HUES6 (cell line): ENCODE measurements at regions not wholly inside any gene's neighbourhood (a gene's known extent, or its start where the extent isn't known, plus 50 kb on each side); places are given as distances from the start of the nearest gene placed in this dataset.

Experiments
- H3K27ac ChIP-seq: 2 replicates; pipeline ENCODE4 v1.7.0; 2013; ENCODE audit warnings: low read depth, mild to moderate bottlenecking, low read length, inconsistent platforms
- H3K27me3 ChIP-seq: 2 replicates; pipeline ENCODE4 v1.6.1; 2013; ENCODE audit warnings: low read length; ENCODE audit not compliant: control insufficient read depth, insufficient read depth
- H3K36me3 ChIP-seq: 2 replicates; pipeline ENCODE4 v1.6.1; 2013; ENCODE audit warnings: low read length; ENCODE audit not compliant: control insufficient read depth, insufficient read depth
- H3K4me1 ChIP-seq: 2 replicates; pipeline ENCODE4 v1.6.1; 2013; ENCODE audit warnings: low read length; ENCODE audit not compliant: control insufficient read depth, insufficient read depth
- H3K4me3 ChIP-seq: 2 replicates; pipeline ENCODE4 v1.5.1; 2013; ENCODE audit warnings: low read depth, low read length
- H3K9ac ChIP-seq: one replicate; pipeline ENCODE4 v1.6.1; 2013; ENCODE audit warnings: mild to moderate bottlenecking, low read length
- H3K9me3 ChIP-seq: 2 replicates; pipeline ENCODE4 v1.6.1; 2013; ENCODE audit warnings: low read depth, low read length; ENCODE audit not compliant: control insufficient read depth, insufficient read depth

GRCh38 chr18:2301316-2301715 is 270.0 kb downstream of the METTL4 start:
- Histone ChIP-seq H3K36me3 (no peaks in the 10 kb centered on the region), H3K9me3 (no peaks in the 10 kb centered on the region), H3K27me3 (no peaks in the 10 kb centered on the region), H3K4me3 (no peak overlapping the region), H3K9ac (no peak overlapping the region), H3K4me1 (peaks cover 5% of the 10 kb centered on the region; the same call in 1 of the 2 replicates), H3K27ac (no peak overlapping the region)

- no peak overlapping the region for H3K4me3 ChIP-seq
- H3K9me3 ChIP-seq = no peaks in the 10 kb centered on the region
- H3K27me3 ChIP-seq = no peaks in the 10 kb centered on the region
- no peaks in the 10 kb centered on the region for H3K36me3 ChIP-seq
- H3K4me1 ChIP-seq = peaks cover 5% of the 10 kb centered on the region; the same call in 1 of the 2 replicates
- no peak overlapping the region for H3K9ac ChIP-seq
- no peak overlapping the region for H3K27ac ChIP-seq
These were observed 269.3 kb downstream of the METTL4 start for GRCh38 chr18:2302012-2302411.

DNA sequence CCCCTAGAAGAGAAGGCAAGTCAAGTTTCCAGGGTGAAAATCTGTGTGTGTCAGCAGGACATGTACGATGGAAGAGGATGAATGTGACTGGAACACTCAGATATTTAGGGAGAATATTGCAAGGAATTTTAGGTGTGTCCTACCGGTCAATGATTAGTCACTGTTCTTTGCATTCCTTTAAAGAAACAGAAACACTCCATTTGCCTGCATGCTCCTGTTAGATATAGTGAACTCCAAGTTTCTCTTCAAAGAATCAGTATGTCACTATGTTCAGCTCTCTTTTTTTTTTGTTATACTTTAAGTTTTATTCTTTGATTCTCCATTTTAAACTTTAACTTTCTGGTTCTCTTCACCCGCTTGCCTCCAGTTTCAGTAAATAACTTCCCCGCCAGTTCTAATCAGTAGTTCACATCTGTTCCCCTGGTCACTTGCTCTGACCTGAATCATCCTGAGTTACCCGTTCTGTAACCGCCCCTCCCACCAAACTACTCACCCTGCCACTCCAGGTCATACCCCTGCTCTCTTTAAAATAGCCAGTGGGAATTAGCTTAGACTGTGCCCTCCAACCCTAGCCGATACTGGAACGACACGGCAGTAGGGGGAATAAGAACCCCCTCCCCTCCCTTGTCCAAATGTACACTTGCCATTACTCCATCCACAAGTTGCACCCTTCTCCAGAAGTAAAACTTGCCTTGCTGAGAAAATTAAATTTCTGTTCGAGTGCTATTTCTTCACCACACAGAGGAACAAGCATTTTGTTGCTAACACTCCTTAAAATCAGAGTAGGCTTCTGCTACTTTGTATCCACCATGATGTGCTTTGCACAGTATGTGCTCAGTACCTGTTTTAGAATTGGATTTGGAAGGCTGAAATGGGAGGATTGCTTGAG is 268.4 kb downstream of the METTL4 start:
- no peak overlapping the region for H3K4me3 ChIP-seq
- no peaks in the 10 kb centered on the region for H3K36me3 ChIP-seq
- H3K27me3 ChIP-seq = no peaks in the 10 kb centered on the region
- H3K4me1 ChIP-seq = peaks cover 5% of the 10 kb centered on the region; the same call in 1 of the 2 replicates
- H3K27ac ChIP-seq = no peak overlapping the region
- H3K9me3 ChIP-seq = no peaks in the 10 kb centered on the region
- no peak overlapping the region for H3K9ac ChIP-seq

DNA sequence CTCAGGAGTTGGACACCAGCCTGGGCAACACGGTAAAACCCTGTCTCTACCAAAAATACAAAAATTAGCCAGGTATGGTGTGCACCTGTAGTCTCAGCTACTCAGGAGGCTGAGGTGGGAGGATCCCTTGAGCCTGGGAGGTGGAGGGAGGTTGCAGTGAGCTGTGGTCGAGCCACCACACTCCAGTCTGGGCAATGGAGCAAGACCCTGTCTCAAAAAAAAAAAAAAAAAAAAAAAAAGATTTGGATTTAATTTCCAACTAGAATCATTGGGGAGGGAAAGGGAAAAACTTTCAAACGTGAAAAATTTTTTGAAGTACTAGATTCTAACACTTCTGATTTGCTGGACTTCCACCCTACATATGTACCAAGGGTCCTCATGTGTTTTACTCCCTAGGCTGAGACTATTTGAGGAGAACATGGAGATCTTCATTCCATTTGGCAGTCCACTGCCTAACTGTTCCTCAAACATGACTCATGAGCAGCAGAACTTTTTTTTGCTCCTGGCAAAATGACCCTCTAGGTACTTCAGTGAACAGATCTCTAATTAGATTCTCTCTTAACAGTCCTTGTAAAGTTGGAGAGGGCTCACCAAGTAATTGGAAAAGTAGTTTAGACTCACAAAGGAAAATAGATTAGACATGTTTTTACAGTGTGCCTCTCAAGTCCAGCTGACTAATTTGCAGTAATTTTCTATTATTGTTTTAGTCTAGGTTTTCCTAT is 267.6 kb downstream of the METTL4 start:
- H3K9ac ChIP-seq = no peak overlapping the region
- H3K36me3 ChIP-seq = no peaks in the 10 kb centered on the region
- peaks cover 5% of the 10 kb centered on the region; the same call in 1 of the 2 replicates for H3K4me1 ChIP-seq
- no peak overlapping the region for H3K27ac ChIP-seq
- no peaks in the 10 kb centered on the region for H3K27me3 ChIP-seq
- no peaks in the 10 kb centered on the region for H3K9me3 ChIP-seq
- H3K4me3 ChIP-seq = no peak overlapping the region

DNA sequence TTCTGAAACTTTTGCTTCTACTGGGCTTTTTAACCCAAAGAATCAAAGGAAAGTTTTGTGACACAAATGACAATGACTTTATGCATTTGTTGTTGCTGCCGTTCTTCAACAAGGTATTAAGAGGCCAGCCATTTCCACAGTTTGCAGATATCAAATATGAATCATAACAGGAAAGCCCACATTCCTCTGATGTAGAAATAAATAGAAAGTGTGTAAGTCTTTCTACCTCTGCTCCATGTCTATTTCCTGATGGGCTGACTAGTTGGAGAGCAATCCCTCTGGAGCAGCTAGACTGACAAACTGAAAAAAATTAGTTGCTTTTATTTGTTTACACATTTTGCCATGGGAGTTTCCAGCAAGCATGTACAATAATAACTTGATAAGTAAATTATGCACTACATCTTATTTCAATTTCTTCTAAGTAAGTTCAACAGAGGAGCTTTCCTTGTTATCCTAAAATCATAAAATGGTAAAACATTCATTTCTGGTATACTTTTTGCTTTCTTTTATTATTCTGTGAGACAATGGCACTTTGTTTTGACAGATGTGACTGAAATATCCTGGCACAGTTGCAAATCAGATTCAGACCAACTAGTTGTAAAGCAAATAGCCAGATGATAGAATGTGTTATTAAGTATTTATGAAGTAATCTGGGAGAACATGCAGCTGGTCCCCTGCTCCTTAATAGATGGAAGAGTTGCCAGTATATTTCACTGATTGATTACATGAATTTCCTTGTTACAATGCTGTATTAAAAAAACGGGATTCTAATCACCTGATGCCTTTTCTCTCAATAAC is 266.7 kb downstream of the METTL4 start:
- Histone ChIP-seq H3K4me3 (no peak overlapping the region), H3K27me3 (no peaks in the 10 kb centered on the region), H3K9me3 (no peaks in the 10 kb centered on the region), H3K4me1 (peaks cover 5% of the 10 kb centered on the region; the same call in 1 of the 2 replicates), H3K27ac (no peak overlapping the region), H3K36me3 (no peaks in the 10 kb centered on the region), H3K9ac (no peak overlapping the region)

- H3K27me3 ChIP-seq = no peaks in the 10 kb centered on the region
- no peak overlapping the region for H3K4me3 ChIP-seq
- no peak overlapping the region for H3K9ac ChIP-seq
- H3K9me3 ChIP-seq = no peaks in the 10 kb centered on the region
- no peak overlapping the region for H3K27ac ChIP-seq
- no peaks in the 10 kb centered on the region; the same call in 1 of the 2 replicates for H3K4me1 ChIP-seq
- H3K36me3 ChIP-seq = no peaks in the 10 kb centered on the region
These were observed 264.7 kb downstream of the METTL4 start for GRCh38 chr18:2306606-2307005.

GRCh38 chr18:2310886-2311285 is 260.4 kb downstream of the METTL4 start:
- Histone ChIP-seq H3K4me1 (no peaks in the 10 kb centered on the region; the same call in 1 of the 2 replicates), H3K36me3 (no peaks in the 10 kb centered on the region), H3K4me3 (no peak overlapping the region), H3K9ac (no peak overlapping the region), H3K9me3 (no peaks in the 10 kb centered on the region), H3K27me3 (no peaks in the 10 kb centered on the region), H3K27ac (no peak overlapping the region)

DNA sequence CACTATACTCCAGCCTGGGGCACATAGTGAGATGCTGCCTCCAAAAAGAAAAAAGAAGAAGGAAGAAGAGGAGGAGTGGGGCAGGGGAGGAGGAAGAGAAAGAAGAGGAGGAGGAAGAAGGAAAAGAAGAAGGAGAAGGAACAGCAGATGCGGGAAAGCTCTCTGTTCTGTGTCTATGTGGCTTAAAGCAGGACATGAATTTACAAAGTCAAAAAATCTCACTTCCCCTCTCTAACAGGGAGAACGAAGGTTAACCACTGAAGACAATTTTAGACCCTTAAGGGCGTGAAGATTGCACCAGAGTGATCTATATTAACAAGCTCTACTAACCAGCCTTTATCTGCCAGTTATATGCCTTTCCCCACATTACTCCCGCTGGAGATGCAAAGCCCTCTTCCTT is 258.9 kb downstream of the METTL4 start:
- Histone ChIP-seq H3K9ac (no peak overlapping the region), H3K4me3 (no peak overlapping the region), H3K27me3 (no peaks in the 10 kb centered on the region), H3K27ac (no peak overlapping the region), H3K36me3 (no peaks in the 10 kb centered on the region), H3K4me1 (no peaks in the 10 kb centered on the region; the same call in 1 of the 2 replicates), H3K9me3 (no peaks in the 10 kb centered on the region)

GRCh38 chr18:2313332-2313731 is 258.0 kb downstream of the METTL4 start:
- H3K9ac ChIP-seq = no peak overlapping the region
- H3K27ac ChIP-seq = no peak overlapping the region

DNA sequence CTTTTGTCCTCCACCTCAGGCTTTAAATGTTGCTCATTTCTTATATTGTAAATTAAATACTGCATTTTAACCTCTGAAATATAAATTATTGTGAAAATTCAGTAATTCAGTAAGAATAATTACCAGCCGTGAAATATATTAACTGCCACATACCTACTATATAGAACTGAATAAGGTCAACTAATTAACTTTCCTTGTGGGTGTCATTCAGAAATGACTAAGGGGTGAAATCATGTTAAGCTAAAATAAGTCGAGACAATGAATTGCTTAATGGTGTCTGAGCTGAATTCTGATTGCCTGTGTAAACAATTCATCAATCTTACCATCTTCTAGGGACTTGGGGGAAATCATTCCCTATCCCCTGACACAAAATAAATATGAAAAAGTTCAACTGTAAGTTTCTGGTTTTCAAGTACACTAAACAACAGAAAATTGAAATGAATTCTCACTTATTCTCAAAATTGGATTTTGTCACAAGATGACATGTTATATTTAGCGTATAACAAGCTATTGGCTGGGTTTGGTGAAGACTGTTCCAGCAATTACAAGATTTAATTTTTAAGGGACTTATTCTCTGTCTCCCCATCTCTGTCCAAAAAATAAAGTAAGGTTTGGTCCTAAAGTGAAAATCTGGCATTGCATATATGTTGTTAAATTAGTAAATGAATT is 255.1 kb downstream of the METTL4 start:
- no peaks in the 10 kb centered on the region for H3K4me1 ChIP-seq
- no peak overlapping the region for H3K9ac ChIP-seq
- H3K36me3 ChIP-seq = no peaks in the 10 kb centered on the region
- H3K4me3 ChIP-seq = no peak overlapping the region
- H3K27ac ChIP-seq = no peak overlapping the region
- no peaks in the 10 kb centered on the region for H3K27me3 ChIP-seq
- 0 out of 2 replicates have a peak, but pooled peaks cover 2% of the 10 kb centered on the region for H3K9me3 ChIP-seq

More at GRCh38 chr18:2313332-2313731, 258.0 kb downstream of the METTL4 start:
- Histone ChIP-seq H3K4me1 (no peaks in the 10 kb centered on the region; the same call in 1 of the 2 replicates), H3K4me3 (no peak overlapping the region), H3K36me3 (no peaks in the 10 kb centered on the region), H3K9me3 (no peaks in the 10 kb centered on the region), H3K27me3 (no peaks in the 10 kb centered on the region)
